Neural crest cell (in vitro differentiated cells): ENCODE measurements at regions not wholly inside any gene's neighbourhood (a gene's known extent, or its start where the extent isn't known, plus 50 kb on each side); places are given as distances from the start of the nearest gene placed in this dataset.

Experiments
- DNase-seq: peaks from one replicate; pipeline ENCODE4 v3.0.0; 2021; ENCODE audit warnings: low read depth, mixed read lengths, low spot score
- H3K27ac Mint-ChIP-seq: one replicate; pipeline ENCODE4 v1.8.0; 2021; ENCODE audit warnings: mild to moderate bottlenecking, mixed read lengths; ENCODE audit not compliant: unreplicated experiment
- H3K27me3 Mint-ChIP-seq: 2 replicates; pipeline ENCODE4 v1.8.0; 2021; ENCODE audit warnings: low read depth, mild to moderate bottlenecking, mixed read lengths
- H3K36me3 Mint-ChIP-seq: 2 replicates; pipeline ENCODE4 v1.8.0; 2021; ENCODE audit warnings: low read depth, mild to moderate bottlenecking, mixed read lengths
- H3K4me1 Mint-ChIP-seq: 2 replicates; pipeline ENCODE4 v1.8.0; 2021; ENCODE audit warnings: mixed read lengths
- H3K4me3 Mint-ChIP-seq: one replicate; pipeline ENCODE4 v1.8.0; 2021; ENCODE audit warnings: mild to moderate bottlenecking, mixed read lengths
- H3K9me3 Mint-ChIP-seq: 2 replicates; pipeline ENCODE4 v1.8.0; 2021; ENCODE audit warnings: mixed read lengths
- CTCF ChIP-seq: fragments of 200-600 bp; sonication (generic); conservative IDR thresholded peaks from 2 replicates; pipeline ENCODE4 v1.5.0; 2021; ENCODE audit warnings: antibody characterized with exemption, mild to moderate bottlenecking

- H3K27ac Mint-ChIP-seq: no peak overlapping the region
- no peaks in the 10 kb centered on the region for H3K9me3 Mint-ChIP-seq
- no peak overlapping the region for H3K4me3 Mint-ChIP-seq
- no peaks in the 10 kb centered on the region for H3K36me3 Mint-ChIP-seq
- H3K4me1 Mint-ChIP-seq: no peaks in the 10 kb centered on the region
- DNase-seq: no peak
- no peaks in the 10 kb centered on the region for H3K27me3 Mint-ChIP-seq
- TF ChIP-seq CTCF: no peak
Measured at GRCh38 chr2:82853299-82853698, 1605.8 kb downstream of the SUCLG1 start.

GRCh38 chr2:82852787-82853186, 1606.3 kb downstream of the SUCLG1 start:
- Mint-ChIP-seq H3K4me3 (no peak overlapping the region), H3K36me3 (no peaks in the 10 kb centered on the region), H3K4me1 (no peaks in the 10 kb centered on the region), H3K27ac (no peak overlapping the region), H3K9me3 (no peaks in the 10 kb centered on the region), H3K27me3 (no peaks in the 10 kb centered on the region)
- TF ChIP-seq CTCF: no peak
- DNase-seq: no peak

- no peak for DNase-seq
- Mint-ChIP-seq H3K27me3 (no peaks in the 10 kb centered on the region), H3K36me3 (no peaks in the 10 kb centered on the region), H3K4me3 (no peak overlapping the region), H3K27ac (no peak overlapping the region), H3K4me1 (no peaks in the 10 kb centered on the region), H3K9me3 (no peaks in the 10 kb centered on the region)
- no peak for TF ChIP-seq CTCF
Measured at GRCh38 chr2:82848285-82848684, 1610.8 kb downstream of the SUCLG1 start.

- no peak overlapping the region for H3K4me3 Mint-ChIP-seq
- no peak overlapping the region for H3K27ac Mint-ChIP-seq
- no peaks in the 10 kb centered on the region for H3K36me3 Mint-ChIP-seq
- H3K27me3 Mint-ChIP-seq: no peaks in the 10 kb centered on the region
- no peak for TF ChIP-seq CTCF
- DNase-seq: no peak
- no peaks in the 10 kb centered on the region for H3K4me1 Mint-ChIP-seq
- H3K9me3 Mint-ChIP-seq: no peaks in the 10 kb centered on the region
Measured at GRCh38 chr2:82839036-82839435, 1620.0 kb downstream of the SUCLG1 start.

- H3K27ac Mint-ChIP-seq: no peak overlapping the region
- TF ChIP-seq CTCF: no peak
- no peaks in the 10 kb centered on the region for H3K36me3 Mint-ChIP-seq
- no peak for DNase-seq
- H3K4me3 Mint-ChIP-seq: no peak overlapping the region
- no peaks in the 10 kb centered on the region for H3K27me3 Mint-ChIP-seq
- no peaks in the 10 kb centered on the region for H3K4me1 Mint-ChIP-seq
- H3K9me3 Mint-ChIP-seq: no peaks in the 10 kb centered on the region
Measured at GRCh38 chr2:82837588-82838304, 1621.3 kb downstream of the SUCLG1 start.
